ENCODE measurements at regions not wholly inside any gene's neighbourhood (a gene's known extent, or its start where the extent isn't known, plus 50 kb on each side); places are given as distances from the start of the nearest gene placed in this dataset.
"Not testable (repeated sequence)": the region's sequence is repeated elsewhere in the genome, so short reads cannot be mapped to it uniquely, and the experiment has no call there.

- DNase-seq (ENCODE audit: low spot score) (no peak), ATAC-seq (no peak)
- H3K27ac Mint-ChIP-seq: no peak overlapping the region
- no peak overlapping the region for H3K4me2 ChIP-seq
- TF ChIP-seq ZNF462 (CRISPR knock-in tag; IDR thresholded peaks at IDR 0.05) (no peak), EZH2 (IDR thresholded peaks at IDR 0.05; ENCODE audit: low read depth, unreplicated experiment) (no peak), CTCF (conservative IDR thresholded peaks at IDR 0.05; ENCODE audit: low read depth in 2 of 2) (no peak), STAT1 (IDR thresholded peaks at IDR 0.05; ENCODE audit: unreplicated experiment) (no peak), NANOG (IDR thresholded peaks at IDR 0.05; ENCODE audit: borderline replicate concordance) (no peak), EZH2phosphoT487 (IDR thresholded peaks at IDR 0.05; ENCODE audit: unreplicated experiment) (no peak), ETS1 (IDR thresholded peaks at IDR 0.05) (no peak), ZNF331 (CRISPR knock-in tag; IDR thresholded peaks at IDR 0.05; ENCODE audit: low read depth) (no peak), REST (IDR thresholded peaks at IDR 0.05; ENCODE audit: unreplicated experiment) (no peak)
- H3K27ac ChIP-seq (ENCODE audit: low read depth): no peak overlapping the region
- peaks cover 6% of the 10 kb centered on the region for H3K27me3 Mint-ChIP-seq (ENCODE audit: insufficient read depth, low read depth, poor library complexity)
- H3K4me1 Mint-ChIP-seq: peaks cover 46% of the 10 kb centered on the region
- no peak overlapping the region for H2AFZ ChIP-seq
- H3K9me3 Mint-ChIP-seq: peaks cover 6% of the 10 kb centered on the region; the same call in 1 of the 3 replicates
- H4K20me1 ChIP-seq (replicated peaks; ENCODE audit: insufficient read depth): no peaks in the 10 kb centered on the region
- peaks cover 37% of the 10 kb centered on the region for H3K4me1 ChIP-seq (ENCODE audit: insufficient read depth)
- no peaks in the 10 kb centered on the region for H3K27me3 ChIP-seq (ENCODE audit: insufficient read depth)
- H3K36me3 Mint-ChIP-seq (ENCODE audit: low read depth): peaks cover 3% of the 10 kb centered on the region; the same call in 1 of the 3 replicates
- H3K4me3 ChIP-seq: no peak overlapping the region
- H3K79me2 ChIP-seq (replicated peaks; ENCODE audit: insufficient read depth): no peaks in the 10 kb centered on the region
- H3K9me2 ChIP-seq (ENCODE audit: insufficient read depth): no peaks in the 10 kb centered on the region
- no peaks in the 10 kb centered on the region for H3F3A ChIP-seq (replicated peaks; ENCODE audit: low read depth)
- no peaks in the 10 kb centered on the region for H3K36me3 ChIP-seq (ENCODE audit: insufficient read depth)
- H3K4me3 Mint-ChIP-seq: no peak overlapping the region
Observed at GRCh38 chr4:173094739-173095421, 73.7 kb upstream of the GALNT7 start.

GRCh38 chr4:173099447-173099846, 69.2 kb upstream of the GALNT7 start:
- H3K79me2 ChIP-seq (replicated peaks; ENCODE audit: insufficient read depth); H3K27me3 ChIP-seq (ENCODE audit: insufficient read depth); DNase-seq (ENCODE audit: low spot score); H3K27ac ChIP-seq (ENCODE audit: low read depth); H3K36me3 ChIP-seq (ENCODE audit: insufficient read depth); H4K20me1 ChIP-seq (replicated peaks; ENCODE audit: insufficient read depth); H3K36me3 Mint-ChIP-seq (ENCODE audit: low read depth); H3F3A ChIP-seq (replicated peaks; ENCODE audit: low read depth); ATAC-seq; H3K27me3 Mint-ChIP-seq (ENCODE audit: insufficient read depth, low read depth, poor library complexity); H3K4me2 ChIP-seq; H3K9me2 ChIP-seq (ENCODE audit: insufficient read depth); H3K4me3 Mint-ChIP-seq; H3K9me3 Mint-ChIP-seq; H3K27ac Mint-ChIP-seq; H3K4me3 ChIP-seq: not testable (repeated sequence)
- H3K4me1 Mint-ChIP-seq: peaks cover 13% of the 10 kb centered on the region
- H2AFZ ChIP-seq: peak overlapping the region; percentile 40; the same call in 1 of the 2 replicates
- peaks cover 10% of the 10 kb centered on the region for H3K4me1 ChIP-seq (ENCODE audit: insufficient read depth)
